Loucy (cell line): ENCODE measurements at regions not wholly inside any gene's neighbourhood (a gene's known extent, or its start where the extent isn't known, plus 50 kb on each side); places are given as distances from the start of the nearest gene placed in this dataset.
A peak's percentile ranks its signal among the peaks of the same experiment; 100 is the strongest.

ENCODE experiments used
- H2AFZ ChIP-seq: fragments of 200-600 bp; sonication (generic); 2 replicates; pipeline ENCODE4 v1.6.0; 2016; ENCODE audit warnings: antibody characterized with exemption, mild to moderate bottlenecking, low read length, moderate library complexity
- H3F3A ChIP-seq: fragments of 200-600 bp; 2 replicates; pipeline ENCODE4 v1.6.0; 2016; ENCODE audit warnings: antibody characterized with exemption, low read depth, mild to moderate bottlenecking
- H3K27me3 ChIP-seq: fragments of 200-600 bp; sonication (generic); 2 replicates; pipeline ENCODE4 v1.6.1; 2014; ENCODE audit warnings: low read length, mild to moderate bottlenecking; ENCODE audit not compliant: insufficient read depth, poor library complexity, severe bottlenecking
- H3K36me3 ChIP-seq: fragments of 200-600 bp; sonication (generic); 2 replicates; pipeline ENCODE4 v1.6.1; 2016; ENCODE audit warnings: low read length; ENCODE audit not compliant: insufficient read depth
- H3K4me1 ChIP-seq: fragments of 200-600 bp; sonication (generic); 2 replicates; pipeline ENCODE4 v1.5.1; 2014; ENCODE audit warnings: low read length, mild to moderate bottlenecking; ENCODE audit not compliant: insufficient read depth, poor library complexity, severe bottlenecking
- H3K4me2 ChIP-seq: fragments of 200-600 bp; sonication (generic); 2 replicates; pipeline ENCODE4 v1.6.0; 2014; ENCODE audit warnings: antibody characterized with exemption, low read length, low read depth, mild to moderate bottlenecking; ENCODE audit not compliant: poor library complexity, severe bottlenecking
- H3K4me3 ChIP-seq: fragments of 200-600 bp; sonication (generic); 2 replicates; pipeline ENCODE4 v1.5.1; 2014; ENCODE audit warnings: low read length, mild to moderate bottlenecking, mixed read lengths; ENCODE audit not compliant: poor library complexity, severe bottlenecking
- H3K79me2 ChIP-seq: fragments of 200-600 bp; sonication (generic); 2 replicates; pipeline ENCODE4 v1.6.1; 2014; ENCODE audit warnings: low read length; ENCODE audit not compliant: insufficient read depth
- H3K9ac ChIP-seq: fragments of 200-600 bp; sonication (generic); 2 replicates; pipeline ENCODE4 v1.6.0; 2014; ENCODE audit warnings: mild to moderate bottlenecking, low read depth, low read length, moderate library complexity; ENCODE audit not compliant: poor library complexity, severe bottlenecking
- H3K9me2 ChIP-seq: fragments of 200-600 bp; sonication (generic); replicated peaks from 2 replicates; pipeline ENCODE4 v1.6.1; 2016; ENCODE audit warnings: low read depth, low read length, mixed read lengths
- H3K9me3 ChIP-seq: fragments of 200-600 bp; sonication (generic); 2 replicates; pipeline ENCODE4 v1.6.1; 2014; ENCODE audit warnings: mild to moderate bottlenecking, antibody characterized with exemption, low read length, low read depth; ENCODE audit not compliant: insufficient read depth
- H4K20me1 ChIP-seq: fragments of 200-600 bp; sonication (generic); 2 replicates; pipeline ENCODE4 v1.6.0; 2014; ENCODE audit warnings: antibody characterized with exemption, low read length, mild to moderate bottlenecking; ENCODE audit not compliant: insufficient read depth, poor library complexity, severe bottlenecking
- CTCF ChIP-seq: fragments of 200-600 bp; sonication (generic); conservative IDR thresholded peaks from 2 replicates; pipeline ENCODE4 v1.5.1; 2014; ENCODE audit warnings: mild to moderate bottlenecking, antibody characterized with exemption, low read length
- EZH2phosphoT487 ChIP-seq: fragments of 200-600 bp; IDR thresholded peaks from 2 replicates; pipeline ENCODE4 v1.6.1; 2018; ENCODE audit warnings: antibody characterized with exemption, mild to moderate bottlenecking, moderate library complexity, borderline replicate concordance

- TF ChIP-seq EZH2phosphoT487 (no peak), CTCF (no peak)
- no peaks in the 10 kb centered on the region for H3K36me3 ChIP-seq
- H3F3A ChIP-seq = peaks cover 3% of the 10 kb centered on the region; the same call in 1 of the 2 replicates
- peak overlapping the region; percentile 67 for H3K4me2 ChIP-seq
- H3K27me3 ChIP-seq = no peaks in the 10 kb centered on the region
- H3K4me1 ChIP-seq = peaks cover 71% of the 10 kb centered on the region
- no peaks in the 10 kb centered on the region for H3K9me2 ChIP-seq
- H4K20me1 ChIP-seq = no peaks in the 10 kb centered on the region
- H3K79me2 ChIP-seq = no peaks in the 10 kb centered on the region
- peak overlapping the region; percentile 40 for H2AFZ ChIP-seq
- H3K9ac ChIP-seq = peak overlapping the region; percentile 28
- no peaks in the 10 kb centered on the region for H3K9me3 ChIP-seq
- peak overlapping the region; percentile 44 for H3K4me3 ChIP-seq
These were observed 294.3 kb upstream of the MAN1A1 start for GRCh38 chr6:119643876-119644275.

- peak; percentile 21; the same call in 1 of the 2 replicates for TF ChIP-seq EZH2phosphoT487
- no peak for TF ChIP-seq CTCF
- Histone ChIP-seq H3K9me3 (peaks cover 15% of the 10 kb centered on the region), H3K79me2 (no peaks in the 10 kb centered on the region), H3K4me3 (peak overlapping the region; percentile 53), H2AFZ (no peak overlapping the region), H4K20me1 (no peaks in the 10 kb centered on the region), H3K4me1 (peaks cover 51% of the 10 kb centered on the region), H3F3A (peaks cover 3% of the 10 kb centered on the region; the same call in 1 of the 2 replicates), H3K9me2 (no peaks in the 10 kb centered on the region), H3K4me2 (peak overlapping the region; percentile 72), H3K9ac (peak overlapping the region; percentile 64), H3K27me3 (no peaks in the 10 kb centered on the region), H3K36me3 (no peaks in the 10 kb centered on the region)
These were observed 288.2 kb upstream of the MAN1A1 start for GRCh38 chr6:119637768-119638167.

GRCh38 chr6:119636060-119636459, 286.5 kb upstream of the MAN1A1 start:
- Histone ChIP-seq H3K27me3 (no peaks in the 10 kb centered on the region), H3K9me3 (peaks cover 15% of the 10 kb centered on the region), H3K4me1 (peaks cover 37% of the 10 kb centered on the region), H2AFZ (no peak overlapping the region), H3K79me2 (no peaks in the 10 kb centered on the region), H3K4me3 (no peak overlapping the region), H3K4me2 (no peak overlapping the region), H3K9ac (no peak overlapping the region), H3K9me2 (no peaks in the 10 kb centered on the region), H3K36me3 (no peaks in the 10 kb centered on the region), H3F3A (peaks cover 3% of the 10 kb centered on the region; the same call in 1 of the 2 replicates), H4K20me1 (no peaks in the 10 kb centered on the region)
- TF ChIP-seq CTCF = no peak
- no peak for TF ChIP-seq EZH2phosphoT487
